ENCODE measurements at regions not wholly inside any gene's neighbourhood (a gene's known extent, or its start where the extent isn't known, plus 50 kb on each side); places are given as distances from the start of the nearest gene placed in this dataset.

- TF ChIP-seq CTCF (conservative IDR thresholded peaks at IDR 0.05; ENCODE audit: low read length), result no peak
- no peak for DNase-seq (ENCODE audit: low read depth)
- H3K4me3 ChIP-seq (ENCODE audit: low read length), result no peak overlapping the region
Measured at GRCh38 chr3:102676424-102676823, 241.6 kb downstream of the ZPLD1 start.

GRCh38 chr3:102682741-102683140 is 247.9 kb downstream of the ZPLD1 start:
- TF ChIP-seq CTCF (conservative IDR thresholded peaks at IDR 0.05; ENCODE audit: low read length), result no peak
- no peak overlapping the region for H3K4me3 ChIP-seq (ENCODE audit: low read length)
- no peak for DNase-seq (ENCODE audit: low read depth)

- H3K4me3 ChIP-seq (ENCODE audit: low read length), result no peak overlapping the region
- TF ChIP-seq CTCF (conservative IDR thresholded peaks at IDR 0.05; ENCODE audit: low read length), result no peak
- no peak for DNase-seq (ENCODE audit: low read depth)
Measured at GRCh38 chr3:102686792-102687191, 252.0 kb downstream of the ZPLD1 start.

- DNase-seq (ENCODE audit: low read depth), result no peak
- no peak for TF ChIP-seq CTCF (conservative IDR thresholded peaks at IDR 0.05; ENCODE audit: low read length)
- no peak overlapping the region for H3K4me3 ChIP-seq (ENCODE audit: low read length)
Measured at GRCh38 chr3:102687851-102688555, 253.2 kb downstream of the ZPLD1 start.

GRCh38 chr3:102688556-102688930 is 253.7 kb downstream of the ZPLD1 start:
- H3K4me3 ChIP-seq (ENCODE audit: low read length), result no peak overlapping the region
- TF ChIP-seq CTCF (conservative IDR thresholded peaks at IDR 0.05; ENCODE audit: low read length), result no peak
- DNase-seq (ENCODE audit: low read depth), result no peak

- H3K4me3 ChIP-seq (ENCODE audit: low read length), result no peak overlapping the region
- no peak for TF ChIP-seq CTCF (conservative IDR thresholded peaks at IDR 0.05; ENCODE audit: low read length)
Measured at GRCh38 chr3:102691507-102691906, 256.7 kb downstream of the ZPLD1 start.

GRCh38 chr3:102699104-102699818 is 264.4 kb downstream of the ZPLD1 start:
- TF ChIP-seq CTCF (conservative IDR thresholded peaks at IDR 0.05; ENCODE audit: low read length), result no peak
- no peak for DNase-seq (ENCODE audit: low read depth)
- H3K4me3 ChIP-seq (ENCODE audit: low read length), result no peak overlapping the region

More at GRCh38 chr3:102691507-102691906, 256.7 kb downstream of the ZPLD1 start:
- no peak for DNase-seq (ENCODE audit: low read depth)
